SK-N-MC (cell line): ENCODE measurements at regions not wholly inside any gene's neighbourhood (a gene's known extent, or its start where the extent isn't known, plus 50 kb on each side); places are given as distances from the start of the nearest gene placed in this dataset.

ENCODE experiments used
- FOXP2 ChIP-seq: optimal IDR thresholded peaks from 2 replicates; pipeline ENCODE3; 2011; ENCODE audit warnings: mild to moderate bottlenecking, moderate library complexity; ENCODE audit not compliant: insufficient read depth; ENCODE audit errors: extremely low read length, control extremely low read depth
- POLR2AphosphoS5 ChIP-seq: IDR thresholded peaks from 2 replicates; pipeline ENCODE4 v1.6.1; 2012; ENCODE audit warnings: mild to moderate bottlenecking, low read depth, low read length, borderline replicate concordance

DNA sequence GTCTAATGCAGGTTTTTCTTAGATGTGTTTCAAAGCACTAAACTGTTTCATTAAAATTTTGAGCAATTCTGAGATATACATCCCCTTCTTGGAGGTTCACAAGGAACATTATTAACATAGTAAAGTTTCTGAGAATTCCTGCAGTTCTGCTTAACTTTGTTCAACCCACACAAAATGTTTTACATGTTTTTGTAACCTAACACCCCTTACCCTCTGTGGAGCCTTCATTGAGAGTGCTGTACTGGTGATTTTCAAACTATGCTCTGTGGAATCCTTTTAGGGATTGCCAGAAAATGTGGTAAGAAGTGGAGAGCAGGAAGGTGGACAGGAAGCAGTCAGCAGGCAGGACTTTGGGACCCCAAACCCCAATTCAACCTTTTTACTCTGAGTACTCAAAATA is 53.6 kb upstream of the ABCB5 start:
- TF ChIP-seq FOXP2 (no peak), POLR2AphosphoS5 (no peak)
